Stomach (tissue), 8 donors: ENCODE measurements at regions not wholly inside any gene's neighbourhood (a gene's known extent, or its start where the extent isn't known, plus 50 kb on each side); places are given as distances from the start of the nearest gene placed in this dataset.

ENCODE experiments used
- DNase-seq, 2 donors: peaks; one replicate each; pipeline versions ENCODE4 v3.0.0 to v3.0.0-alpha.2; 2013 to 2019
- H3K27ac ChIP-seq, 5 donors: fragments of 200-600 bp in 4 of 5; sonication (generic) in 4 of 5; one replicate each; pipeline ENCODE4 v1.5.1; 2013 to 2019; ENCODE audit warnings: mild to moderate bottlenecking in 1 of 5, moderate library complexity in 1 of 5
- H3K27me3 ChIP-seq, 3 donors: fragments of 200-600 bp; sonication (generic); one replicate each; pipeline ENCODE4 v1.5.1; 2017 to 2019; ENCODE audit warnings: mixed run types in 1 of 3
- H3K36me3 ChIP-seq, 4 donors: fragments of 200-600 bp; sonication (generic); 1 replicate in 3 of 4; 2 replicates in 1 of 4; pipeline ENCODE4 v1.5.1; 2016 to 2019
- H3K4me1 ChIP-seq, 4 donors: fragments of 200-600 bp; sonication (generic); one replicate each; pipeline ENCODE4 v1.5.1; 2016 to 2019
- H3K4me3 ChIP-seq, 4 donors: fragments of 200-600 bp; sonication (generic) in 3 of 4; one replicate each; pipeline ENCODE4 v1.5.1; 2016 to 2019; ENCODE audit warnings: mild to moderate bottlenecking in 1 of 4
- H3K9me3 ChIP-seq, 4 donors: fragments of 200-600 bp; sonication (generic); one replicate each; pipeline ENCODE4 v1.5.1; 2016 to 2019
- CTCF ChIP-seq, 7 experiments: fragments of 450-650 bp in 4 of 7; fragments of 200-600 bp in 3 of 7; sonication (generic) in 3 of 7; IDR thresholded peaks; one replicate each; pipeline ENCODE4 v1.5.1; 2016 to 2019; ENCODE audit warnings: antibody characterized with exemption in 7 of 7, control low read depth in 2 of 7, mild to moderate bottlenecking in 1 of 7
- EP300 ChIP-seq: sonication (generic); formaldehyde crosslinking; IDR thresholded peaks from one replicate; pipeline ENCODE4 v1.6.1; 2017; ENCODE audit warnings: antibody characterized with exemption
- POLR2A ChIP-seq, 4 donors: fragments of 450-650 bp; IDR thresholded peaks; one replicate each; pipeline ENCODE4 v1.6.1; 2016; ENCODE audit warnings: antibody characterized with exemption in 4 of 4, control low read depth in 2 of 4, mild to moderate bottlenecking in 1 of 4, moderate library complexity in 1 of 4
- POLR2AphosphoS5 ChIP-seq, 3 donors: sonication (generic); formaldehyde crosslinking; IDR thresholded peaks; one replicate each; pipeline ENCODE4 v1.6.1; 2016; ENCODE audit warnings: antibody characterized with exemption in 3 of 3
- WGBS, 5 donors: extraction: QIAGEN DNeasy Blood & Tissue Kit in 3 of 5; methylation state at CpG; one replicate each; pipeline versions ENCODE4 v1.1.5 to v1.1.7; 2013 to 2018; 5-methylcytosine and 5-hydroxymethylcytosine counted together
- intact Hi-C: fragments of 100-400 bp; cut with DNase I; formaldehyde crosslinking; loops from one replicate; pipeline ENCODE4 v1.15.1; 2023; ENCODE audit warnings: low total_unique reads
- donor health status: healthy with polysubstance abuse.
- donor health status: Bipolar disorder and iron deficiency.
- donor health status: healthy.

- intact Hi-C loops: no loop called here
- Histone ChIP-seq H3K4me3 (no peak overlapping the region), H3K27me3 (no peaks in the 10 kb centered on the region), H3K27ac (no peak overlapping the region), H3K4me1 (no peaks in the 10 kb centered on the region), H3K36me3 (no peaks in the 10 kb centered on the region), H3K9me3 (peaks cover 0 to 20% (median 10%) of the 10 kb centered on the region in 4 donors)
- WGBS, 5 donors: 57 to 90% (median 81%) methylated on average over 1 of the region's 1 CpG; no CpG with 5 or more reads in 1 of the 5 donors
- DNase-seq: no peak
- TF ChIP-seq EP300 (no peak), CTCF (IDR thresholded peaks at IDR 0.05) (no peak), POLR2AphosphoS5 (IDR thresholded peaks at IDR 0.05) (no peak), POLR2A (IDR thresholded peaks at IDR 0.05) (no peak)
These were observed 193.8 kb upstream of the OBI1 start for GRCh38 chr13:78852709-78853108.

- TF ChIP-seq POLR2AphosphoS5 (IDR thresholded peaks at IDR 0.05) (no peak), EP300 (no peak), CTCF (IDR thresholded peaks at IDR 0.05) (no peak), POLR2A (IDR thresholded peaks at IDR 0.05) (no peak)
- Histone ChIP-seq H3K9me3 (no peaks in the 10 kb centered on the region), H3K27ac (no peak overlapping the region), H3K4me1 (no peaks in the 10 kb centered on the region), H3K36me3 (no peaks in the 10 kb centered on the region), H3K27me3 (no peaks in the 10 kb centered on the region), H3K4me3 (no peak overlapping the region)
- WGBS, 5 donors: 54 to 68% (median 61%) methylated on average over 3 of the region's 3 CpGs
- intact Hi-C loops: no loop called here
- no peak for DNase-seq
These were observed 186.9 kb upstream of the OBI1 start for GRCh38 chr13:78845656-78846365.

- 69 to 82% (median 76%) methylated on average over 4 of the region's 4 CpGs for WGBS, 5 donors
- DNase-seq: no peak
- H3K4me1 ChIP-seq: no peaks in the 10 kb centered on the region
- H3K4me3 ChIP-seq: no peak overlapping the region
- no peak overlapping the region for H3K27ac ChIP-seq
- no peak for TF ChIP-seq POLR2AphosphoS5 (IDR thresholded peaks at IDR 0.05)
- no peak for TF ChIP-seq POLR2A (IDR thresholded peaks at IDR 0.05)
- TF ChIP-seq EP300: no peak
- TF ChIP-seq CTCF (IDR thresholded peaks at IDR 0.05): no peak
- H3K27me3 ChIP-seq: no peaks in the 10 kb centered on the region
- H3K9me3 ChIP-seq: no peaks in the 10 kb centered on the region
- no peaks in the 10 kb centered on the region for H3K36me3 ChIP-seq
- intact Hi-C loops: no loop called here
These were observed 185.2 kb upstream of the OBI1 start for GRCh38 chr13:78844106-78844505.

GRCh38 chr13:78841358-78841963 lies 182.5 kb upstream of the OBI1 start:
- H3K9me3 ChIP-seq: no peaks in the 10 kb centered on the region
- H3K4me1 ChIP-seq: no peaks in the 10 kb centered on the region
- no peaks in the 10 kb centered on the region for H3K27me3 ChIP-seq
- no peak for DNase-seq
- no peaks in the 10 kb centered on the region for H3K36me3 ChIP-seq
- TF ChIP-seq EP300 (no peak), CTCF (IDR thresholded peaks at IDR 0.05) (no peak), POLR2AphosphoS5 (IDR thresholded peaks at IDR 0.05) (no peak), POLR2A (IDR thresholded peaks at IDR 0.05) (no peak)
- H3K27ac ChIP-seq: no peak overlapping the region
- intact Hi-C loops: no loop called here
- 54 to 63% (median 58%) methylated on average over 7 of the region's 7 CpGs for WGBS, 5 donors
- H3K4me3 ChIP-seq: no peak overlapping the region
